NCI-H2081 (cell line): ENCODE measurements at regions not wholly inside any gene's neighbourhood (a gene's known extent, or its start where the extent isn't known, plus 50 kb on each side); places are given as distances from the start of the nearest gene placed in this dataset.

Experiments
- DNase-seq, 2 experiments: peaks; one replicate each; lab custom pipeline; 2025; lab: John Stamatoyannopoulos, UW

- no peak for DNase-seq
These were observed 133.9 kb downstream of the UCHL1 start for GRCh38 chr4:41390661-41391060.

GRCh38 chr4:41391271-41391670 is 134.5 kb downstream of the UCHL1 start:
- no peak for DNase-seq

- no peak for DNase-seq
These were observed 137.8 kb downstream of the UCHL1 start for GRCh38 chr4:41394481-41394894.

GRCh38 chr4:41396214-41396613 is 139.5 kb downstream of the UCHL1 start:
- no peak for DNase-seq

GRCh38 chr4:41396869-41397268 is 140.1 kb downstream of the UCHL1 start:
- DNase-seq, result no peak

- no peak for DNase-seq
These were observed 138.7 kb upstream of the LIMCH1 start for GRCh38 chr4:41399231-41399630.

- DNase-seq, result no peak
These were observed 137.7 kb upstream of the LIMCH1 start for GRCh38 chr4:41400296-41400695.

GRCh38 chr4:41405464-41406112 is 132.4 kb upstream of the LIMCH1 start:
- no peak for DNase-seq

GRCh38 chr4:41406113-41406516 is 131.8 kb upstream of the LIMCH1 start:
- DNase-seq, result no peak

- no peak for DNase-seq
These were observed 129.8 kb upstream of the LIMCH1 start for GRCh38 chr4:41408150-41408549.

GRCh38 chr4:41408859-41409593 is 128.9 kb upstream of the LIMCH1 start:
- no peak for DNase-seq

- no peak for DNase-seq
These were observed 128.4 kb upstream of the LIMCH1 start for GRCh38 chr4:41409594-41409895.

GRCh38 chr4:41410049-41410448 is 127.9 kb upstream of the LIMCH1 start:
- no peak for DNase-seq

- DNase-seq, result no peak
These were observed 124.1 kb upstream of the LIMCH1 start for GRCh38 chr4:41413670-41414411.

- no peak for DNase-seq
These were observed 123.6 kb upstream of the LIMCH1 start for GRCh38 chr4:41414412-41414779.

GRCh38 chr4:41418444-41418843 is 119.5 kb upstream of the LIMCH1 start:
- DNase-seq, result no peak

GRCh38 chr4:41420541-41420940 is 117.4 kb upstream of the LIMCH1 start:
- no peak for DNase-seq

GRCh38 chr4:41423117-41423516 is 114.8 kb upstream of the LIMCH1 start:
- no peak for DNase-seq

GRCh38 chr4:41424522-41424921 is 113.4 kb upstream of the LIMCH1 start:
- no peak for DNase-seq

- DNase-seq, result no peak
These were observed 112.3 kb upstream of the LIMCH1 start for GRCh38 chr4:41425650-41426049.

GRCh38 chr4:41426539-41426938 is 111.4 kb upstream of the LIMCH1 start:
- no peak for DNase-seq

- no peak for DNase-seq
These were observed 110.6 kb upstream of the LIMCH1 start for GRCh38 chr4:41427306-41427882.
